HG03280 (cell line): ENCODE measurements at regions not wholly inside any gene's neighbourhood (a gene's known extent, or its start where the extent isn't known, plus 50 kb on each side); places are given as distances from the start of the nearest gene placed in this dataset.
A peak's percentile ranks its signal among the peaks of the same experiment; 100 is the strongest.

Experiments used
- ATAC-seq: cut with Tn5 transposase; IDR thresholded peaks from one replicate; pipeline ENCODE4 v1.9.1; 2021; ENCODE audit warnings: mild to moderate bottlenecking, moderate library complexity; ENCODE audit not compliant: unreplicated experiment

- ATAC-seq = no peak
Measured at GRCh38 chr13:78029901-78030300, 111.3 kb upstream of the EDNRB start.

GRCh38 chr13:78028960-78029359 is 110.3 kb upstream of the EDNRB start:
- no peak for ATAC-seq

- no peak for ATAC-seq
Measured at GRCh38 chr13:78024996-78025395, 106.4 kb upstream of the EDNRB start.

- peak; percentile 100 for ATAC-seq
Measured at GRCh38 chr13:78022164-78022877, 103.7 kb upstream of the EDNRB start.

DNA sequence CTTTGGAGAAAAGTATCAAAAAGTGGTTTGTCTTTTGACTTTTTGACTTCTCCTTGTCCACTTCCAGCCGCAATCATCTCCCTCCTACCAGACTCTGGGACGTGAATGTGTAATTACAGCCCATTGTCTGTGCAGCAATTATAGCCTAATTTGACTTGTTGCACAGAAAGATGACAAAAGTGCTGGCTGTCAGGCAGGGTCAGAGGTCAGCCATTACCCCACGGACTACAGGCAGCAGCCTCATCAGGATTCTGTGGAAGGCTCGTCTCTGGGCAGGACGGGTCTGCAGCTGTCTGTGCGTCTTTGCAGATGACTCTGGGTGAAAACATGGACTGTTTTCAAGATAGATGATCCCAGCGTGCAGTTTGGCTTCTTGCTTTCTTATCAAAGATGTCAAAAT is 102.2 kb upstream of the EDNRB start:
- no peak for ATAC-seq

- no peak for ATAC-seq
Measured at GRCh38 chr13:78015782-78016181, 97.2 kb upstream of the EDNRB start.

DNA sequence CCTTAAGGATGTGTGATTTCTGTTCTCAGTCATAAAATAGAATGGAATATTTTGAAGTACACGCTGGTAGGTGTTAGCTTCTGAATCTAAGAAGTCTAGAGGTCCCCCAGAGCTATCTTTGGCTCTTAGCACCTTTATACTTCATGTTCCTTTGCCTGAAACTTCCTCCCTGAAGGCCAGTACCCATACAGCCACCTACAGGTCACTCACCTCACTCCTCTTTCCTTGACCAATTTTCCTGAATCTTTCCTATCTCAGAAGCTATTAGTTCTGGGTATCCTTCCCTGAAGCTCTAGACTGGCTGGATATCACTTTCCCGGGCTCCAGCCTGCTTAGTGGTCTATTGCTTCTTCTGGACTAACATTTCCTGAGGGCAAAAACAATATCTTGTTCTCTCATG is 93.4 kb upstream of the EDNRB start:
- no peak for ATAC-seq

DNA sequence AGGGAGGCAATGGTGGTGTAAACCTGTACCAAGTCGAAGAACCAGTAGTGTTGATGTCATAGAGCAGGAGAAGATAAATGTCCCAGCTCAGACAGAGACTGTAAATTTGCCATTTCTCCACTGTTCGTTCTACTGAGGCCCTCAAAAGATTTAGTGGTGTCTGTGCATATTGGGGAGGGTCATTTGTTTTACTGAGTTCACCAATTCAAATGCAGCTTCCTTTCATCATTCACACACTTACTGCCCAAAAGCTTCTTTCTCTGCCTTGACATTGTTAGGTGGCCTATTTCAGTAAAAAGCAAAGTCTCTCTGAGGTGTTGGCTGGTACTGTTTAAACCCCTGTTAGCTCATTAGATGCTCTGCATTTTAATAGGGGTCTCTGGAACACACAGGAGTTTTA is 86.2 kb upstream of the EDNRB start:
- no peak for ATAC-seq

- ATAC-seq = no peak
Measured at GRCh38 chr13:77999746-78000145, 81.1 kb upstream of the EDNRB start.

GRCh38 chr13:77994166-77994565 is 75.5 kb upstream of the EDNRB start:
- ATAC-seq = no peak

GRCh38 chr13:77991003-77991402 is 72.4 kb upstream of the EDNRB start:
- ATAC-seq = no peak

DNA sequence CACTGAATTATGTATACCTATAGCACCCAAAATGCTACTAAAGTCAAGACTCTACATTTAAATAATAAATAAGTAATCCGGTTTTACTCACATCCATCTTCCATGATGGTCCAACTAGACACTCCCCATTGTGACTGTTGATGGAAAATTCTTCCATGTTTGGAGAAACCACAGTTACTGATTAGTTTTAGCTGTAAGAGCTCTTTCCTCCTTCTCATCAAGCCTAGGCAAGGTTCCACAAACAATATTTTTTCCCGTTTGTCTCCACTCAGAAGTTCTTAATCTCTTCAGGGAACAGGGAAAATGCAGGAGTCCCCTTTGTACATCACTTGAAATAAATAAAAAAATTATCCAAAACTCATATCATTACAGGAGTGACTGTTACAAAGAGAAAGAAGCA is 70.7 kb upstream of the EDNRB start:
- no peak for ATAC-seq

DNA sequence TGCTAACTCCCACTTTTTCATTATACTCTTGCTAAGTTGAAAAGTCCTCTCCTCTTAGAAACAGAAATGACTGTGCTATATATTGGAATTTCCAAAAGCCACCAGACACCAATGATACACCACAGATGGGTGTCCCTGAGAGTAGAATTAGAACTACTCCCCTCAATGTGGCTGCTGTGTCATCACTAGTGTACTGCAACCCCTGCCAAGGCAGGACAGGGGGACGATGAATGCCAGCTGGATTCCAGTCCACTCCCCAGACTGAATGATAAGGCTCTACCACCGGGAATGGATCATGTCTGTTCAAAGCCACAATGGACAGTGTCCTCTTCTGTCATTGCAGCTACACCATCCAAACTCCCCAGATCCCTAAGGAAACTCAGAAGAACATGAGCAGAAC is 69.7 kb upstream of the EDNRB start:
- ATAC-seq = no peak

DNA sequence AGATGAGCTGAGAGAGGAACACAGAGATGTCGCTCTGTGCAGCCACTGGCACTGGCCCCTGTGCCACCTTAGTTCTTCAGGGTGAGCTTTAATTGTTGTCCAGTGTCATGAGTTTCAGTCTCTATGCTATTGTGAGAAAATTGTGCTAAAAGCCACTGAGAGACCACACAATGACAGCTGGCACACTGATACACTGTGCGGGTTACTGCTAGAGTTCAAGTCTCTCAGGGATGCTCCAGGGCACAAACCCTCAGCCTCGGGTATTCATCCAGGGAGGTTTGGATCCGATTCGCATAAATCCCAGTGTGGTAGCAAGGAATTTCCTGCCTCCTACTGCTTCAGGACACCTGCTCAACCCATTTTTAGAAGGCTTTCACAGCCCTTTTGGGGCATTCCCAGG is 68.1 kb upstream of the EDNRB start:
- no peak for ATAC-seq

DNA sequence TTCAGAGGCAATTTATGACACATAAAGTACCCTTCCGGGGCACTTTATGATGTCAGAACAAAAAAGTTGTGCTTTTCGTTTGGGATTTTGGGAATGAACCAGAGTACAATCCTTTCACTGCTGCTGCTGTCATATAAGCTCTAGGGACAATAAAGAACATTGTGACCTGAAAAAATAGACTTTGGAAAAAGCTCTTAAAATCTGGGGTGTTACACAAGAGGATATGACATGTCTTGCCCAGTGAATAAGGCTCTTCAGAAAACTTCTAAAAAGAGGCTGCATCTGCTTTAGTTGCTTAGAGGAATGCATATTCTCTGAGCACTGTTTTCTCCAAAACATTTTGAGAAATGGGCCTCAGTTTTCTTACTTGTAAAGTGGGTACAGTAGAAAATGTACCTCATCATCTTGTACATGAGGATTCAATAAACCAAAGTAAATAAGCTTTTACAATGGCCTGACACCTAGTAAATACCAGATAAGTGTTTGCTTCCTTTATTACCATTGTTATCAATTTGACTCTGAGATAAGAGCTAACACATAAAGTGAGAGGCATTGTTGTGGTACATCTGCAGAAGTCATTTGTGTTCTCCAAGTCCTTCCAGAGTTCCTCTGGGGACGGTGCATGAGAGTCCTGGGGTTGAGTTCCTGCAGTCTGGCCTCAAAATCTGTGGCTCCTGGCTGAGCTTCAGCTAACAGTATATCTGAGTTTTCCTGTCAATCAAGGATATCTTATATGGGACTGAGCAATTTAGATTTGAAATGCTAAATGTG is 67.4 kb upstream of the EDNRB start:
- ATAC-seq = no peak

DNA sequence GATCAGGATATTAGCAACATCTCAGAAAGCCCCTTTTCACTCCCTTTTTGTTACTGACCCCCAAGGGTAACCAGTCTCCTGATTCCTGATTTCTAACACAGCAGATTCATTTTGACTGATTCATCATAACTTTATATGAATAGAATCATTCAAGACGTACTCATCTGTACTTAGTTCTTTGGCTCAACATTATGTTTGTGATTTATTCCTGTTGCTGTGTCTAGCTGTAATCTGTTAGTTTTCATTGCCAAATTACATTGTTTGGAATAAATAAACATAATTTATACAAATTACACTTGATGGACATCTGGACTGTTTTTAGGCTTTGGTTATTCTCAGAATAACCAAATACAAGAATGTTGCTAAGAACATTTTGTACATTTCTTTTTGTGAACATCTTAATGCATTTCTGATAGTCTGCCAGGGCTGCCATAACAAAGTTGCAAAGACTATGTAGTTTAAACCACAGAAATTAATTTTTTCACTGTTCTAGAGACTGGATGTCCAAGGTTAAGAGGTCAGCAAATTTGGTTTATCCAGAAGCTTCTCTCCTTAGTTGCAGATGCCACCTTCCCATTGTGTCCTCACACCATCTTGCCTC is 62.8 kb upstream of the EDNRB start:
- ATAC-seq = no peak

- ATAC-seq = no peak
Measured at GRCh38 chr13:77980592-77980991, 62.0 kb upstream of the EDNRB start.

DNA sequence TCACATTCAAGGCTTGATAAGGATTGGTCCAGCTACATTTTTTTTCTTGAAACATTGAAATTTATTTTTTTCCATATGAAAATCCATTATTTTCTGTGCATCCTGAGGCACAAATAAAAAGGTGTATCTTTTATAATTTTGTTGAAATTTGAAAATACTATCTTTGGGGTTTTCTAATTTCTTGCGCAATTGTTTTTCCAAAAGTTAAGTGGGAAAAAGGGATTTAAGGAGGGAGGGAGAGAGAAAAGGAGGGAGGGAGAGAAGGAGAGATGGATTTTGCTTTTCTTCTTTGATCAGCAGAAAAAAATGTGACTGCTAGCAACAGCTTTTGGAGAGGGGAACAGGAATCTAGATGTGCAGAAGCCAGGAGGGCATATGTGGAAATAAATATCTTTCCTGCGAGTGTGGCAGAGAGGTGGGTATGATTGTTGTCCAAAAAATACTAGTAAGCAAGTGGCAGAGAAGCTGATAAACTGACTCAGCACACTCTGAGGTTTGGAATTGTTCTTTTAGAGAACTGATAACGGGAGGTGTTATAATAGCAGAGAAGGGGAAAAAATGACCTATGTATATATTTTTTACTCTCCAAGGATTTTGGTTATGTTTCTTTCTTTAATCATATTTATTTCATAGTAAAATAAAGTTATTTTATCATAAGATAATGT is 61.2 kb upstream of the EDNRB start:
- no peak for ATAC-seq

DNA sequence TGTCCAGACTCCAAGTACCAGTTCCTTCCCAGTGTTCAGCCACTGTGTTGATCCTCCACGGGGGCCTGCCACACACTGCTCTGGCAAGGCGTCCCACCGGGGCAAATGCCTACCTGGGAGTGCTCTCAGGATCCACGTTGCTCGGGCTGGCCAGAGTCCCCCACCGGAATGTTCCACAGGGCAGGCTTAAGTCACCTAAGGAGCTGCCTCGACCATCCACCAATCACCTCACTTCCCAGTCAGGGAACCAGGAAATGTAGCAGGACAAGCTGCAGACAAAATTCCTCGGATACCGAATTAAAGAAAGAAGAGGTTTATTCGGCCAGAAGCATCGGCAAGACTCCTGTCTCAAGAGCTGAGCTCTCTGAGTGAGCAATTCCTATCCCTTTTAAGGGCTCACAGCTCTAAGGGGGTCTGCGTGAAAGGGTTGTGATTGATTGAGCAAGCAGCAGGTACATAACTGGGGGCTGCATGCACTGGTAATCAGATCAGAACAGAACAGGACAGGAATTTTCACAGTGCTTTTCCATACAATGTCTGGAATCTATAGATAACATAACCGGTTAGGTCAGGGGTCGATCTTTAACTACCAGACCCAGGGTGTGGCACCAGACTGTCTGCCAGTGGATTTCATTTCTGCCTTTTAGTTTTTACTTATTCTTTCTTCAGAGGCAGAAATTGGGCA is 56.9 kb upstream of the EDNRB start:
- no peak for ATAC-seq

DNA sequence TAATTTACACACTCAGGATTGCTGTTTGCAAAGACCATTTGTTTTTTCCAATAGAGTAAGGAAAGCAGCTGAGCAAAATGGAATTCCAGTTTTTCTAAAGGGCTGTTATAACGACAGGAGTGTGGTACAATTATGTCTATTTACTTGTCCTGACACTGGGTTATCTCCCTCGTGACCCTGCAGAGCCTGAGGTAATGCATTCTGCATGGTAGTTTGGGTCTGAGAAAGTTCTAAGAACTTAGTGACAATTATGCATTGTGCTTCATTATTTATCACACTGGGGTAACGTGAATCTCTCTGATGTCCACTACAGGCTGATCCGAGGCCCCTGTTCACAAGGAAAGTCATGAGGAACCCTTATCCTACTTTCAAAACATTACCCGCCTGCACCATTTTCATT is 50.7 kb upstream of the EDNRB start:
- ATAC-seq = no peak
